Putamen (tissue), 1 donor: ENCODE measurements at regions not wholly inside any gene's neighbourhood (a gene's known extent, or its start where the extent isn't known, plus 50 kb on each side); places are given as distances from the start of the nearest gene placed in this dataset.
"Not testable (repeated sequence)": the region's sequence is repeated elsewhere in the genome, so short reads cannot be mapped to it uniquely, and the experiment has no call there.

Experiments used
- DNase-seq: peaks from one replicate; pipeline ENCODE4 v3.0.0-alpha.2; 2016; ENCODE audit warnings: low spot score

DNA sequence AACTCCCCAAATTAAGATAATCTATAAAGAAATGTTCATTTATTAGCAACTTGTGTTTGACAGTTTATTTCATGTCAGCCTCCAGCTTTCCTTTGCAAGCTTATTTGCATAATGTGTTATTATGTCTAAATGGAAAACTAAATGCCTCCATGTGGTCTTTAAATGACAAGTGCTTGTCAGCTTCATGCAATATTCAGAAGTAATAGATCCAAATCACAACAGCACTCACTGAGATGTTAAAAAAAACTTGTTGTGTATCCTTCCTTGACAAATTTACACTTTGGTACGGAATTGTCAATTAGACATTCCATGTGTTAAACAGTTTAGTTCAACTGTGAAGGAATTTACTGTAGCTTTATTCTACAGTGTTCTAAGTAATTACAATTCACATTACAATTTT, 124.4 kb upstream of the PTBP2 start:
- DNase-seq: no peak

- DNase-seq: peak; percentile 86
These were observed 123.0 kb upstream of the PTBP2 start for GRCh38 chr1:96598416-96599168.

DNA sequence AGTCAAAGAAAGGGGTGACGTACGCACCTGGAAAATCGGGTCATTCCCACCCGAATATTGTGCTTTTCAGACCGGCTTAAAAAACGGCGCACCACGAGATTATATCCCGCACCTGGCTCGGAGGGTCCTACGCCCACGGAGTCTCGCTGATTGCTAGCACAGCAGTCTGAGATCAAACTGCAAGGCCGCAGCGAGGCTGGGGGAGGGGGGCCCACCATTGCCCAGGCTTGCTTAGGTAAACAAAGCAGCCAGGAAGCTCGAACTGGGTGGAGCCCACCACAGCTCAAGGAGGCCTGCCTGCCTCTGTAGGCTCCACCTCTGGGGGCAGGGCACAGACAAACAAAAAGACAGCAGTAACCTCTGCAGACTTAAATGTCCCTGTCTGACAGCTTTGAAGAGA, 117.0 kb upstream of the PTBP2 start:
- not testable (repeated sequence) for DNase-seq

GRCh38 chr1:96617375-96617774, 104.2 kb upstream of the PTBP2 start:
- not testable (repeated sequence) for DNase-seq

DNA sequence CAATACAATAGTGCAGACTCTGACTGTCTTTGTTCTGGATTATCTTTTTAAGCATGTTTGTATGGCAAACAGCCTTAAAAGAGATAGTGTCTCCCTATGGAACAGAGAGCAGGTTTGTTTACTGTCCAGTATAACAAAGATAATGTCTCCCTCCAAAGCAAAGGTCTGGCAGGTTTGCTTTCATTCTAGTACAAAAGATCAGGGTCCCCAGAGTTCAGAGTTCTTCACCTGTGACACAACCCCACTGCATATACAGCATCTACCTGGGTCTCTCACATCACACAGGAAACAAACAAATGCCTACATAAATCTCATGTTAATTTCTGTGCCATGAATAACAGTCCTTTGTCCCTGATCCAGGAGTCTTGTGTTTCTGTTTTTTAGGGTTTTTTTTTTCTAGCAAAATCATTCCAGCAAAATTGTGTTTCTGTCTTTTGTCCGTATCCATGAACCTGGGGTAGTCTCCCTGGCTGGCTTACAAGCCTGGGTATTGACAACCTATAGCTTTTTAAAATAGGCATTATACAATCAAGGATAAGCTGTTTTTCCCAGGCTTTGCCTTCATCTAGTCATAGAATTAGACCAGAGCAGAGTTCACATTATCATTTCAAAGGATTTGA, 89.4 kb upstream of the PTBP2 start:
- no peak for DNase-seq

DNA sequence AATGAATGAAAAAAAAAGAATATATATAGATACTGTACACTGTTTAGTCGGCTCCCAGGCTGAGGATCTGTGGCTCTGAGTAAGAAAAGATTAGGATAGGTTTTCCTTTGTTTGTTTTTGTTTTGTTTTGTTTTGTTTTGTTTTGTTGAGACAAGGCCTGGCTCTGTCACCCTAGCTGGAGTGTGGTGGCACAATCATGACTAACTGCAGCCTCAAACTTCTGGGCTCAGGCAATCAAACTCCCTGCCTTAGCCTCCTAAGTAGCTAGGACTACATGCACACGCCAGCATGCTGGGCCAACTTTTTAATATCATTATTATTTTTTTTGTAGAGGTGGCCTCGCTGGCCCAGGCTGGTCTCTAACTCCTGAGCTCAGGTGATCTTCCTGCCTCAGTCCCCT, 87.9 kb upstream of the PTBP2 start:
- no peak for DNase-seq

- DNase-seq: no peak
These were observed 86.7 kb upstream of the PTBP2 start for GRCh38 chr1:96634883-96635282.

DNA sequence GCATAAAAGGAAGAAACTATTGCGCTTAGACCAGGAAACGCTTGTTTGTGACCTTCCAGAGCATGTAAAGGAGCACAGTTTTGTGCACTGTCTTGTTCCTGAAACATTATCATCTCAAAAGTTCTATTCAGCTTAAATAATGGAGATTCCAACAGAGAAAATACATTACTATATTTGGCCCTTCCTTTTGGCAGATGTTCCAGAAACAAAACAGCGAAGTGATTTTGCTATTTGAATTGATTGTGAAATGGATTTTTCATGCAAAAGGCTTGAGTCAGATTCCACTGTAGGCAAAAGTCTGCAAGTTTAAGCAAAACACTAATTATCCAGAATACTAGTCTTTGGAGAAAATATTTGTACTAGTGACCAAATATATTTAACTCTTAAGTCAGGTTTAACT, 80.3 kb upstream of the PTBP2 start:
- no peak for DNase-seq

DNA sequence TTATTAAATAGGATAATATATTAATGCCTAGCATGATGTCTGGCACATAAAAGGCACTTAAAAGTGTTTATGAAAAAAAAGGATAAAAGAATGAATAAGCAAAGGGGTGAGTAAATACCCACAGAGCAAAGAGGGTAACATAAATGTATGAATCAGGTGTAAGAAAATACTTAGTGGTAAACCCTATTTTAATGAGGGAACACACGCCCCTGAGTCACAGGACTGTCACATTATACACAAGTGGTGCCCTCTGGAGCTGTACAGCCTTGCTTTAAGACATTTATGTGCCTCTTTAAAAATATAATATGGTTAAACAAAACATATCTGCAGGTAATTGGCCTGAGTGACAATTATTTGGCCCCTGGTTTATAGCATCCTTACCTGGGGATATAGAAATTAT, 78.1 kb upstream of the PTBP2 start:
- DNase-seq: no peak

DNA sequence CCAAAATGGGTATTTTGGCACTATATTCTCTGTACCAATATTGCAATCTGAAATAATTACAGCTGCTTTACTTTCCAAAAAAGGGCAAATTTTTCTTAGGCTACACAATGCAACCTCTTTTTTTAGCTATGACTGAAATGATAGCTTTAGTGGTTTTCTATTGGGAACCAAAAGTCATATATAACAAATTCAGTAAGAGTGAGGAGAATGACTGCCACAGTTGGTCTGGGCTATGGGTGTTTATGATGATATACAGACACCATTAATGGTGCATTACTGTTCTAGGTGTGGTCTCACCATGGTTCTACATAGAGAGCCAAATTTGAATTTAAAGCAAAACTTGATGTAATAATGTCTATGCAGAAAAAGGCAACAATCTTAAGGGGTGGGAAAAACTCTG, 72.3 kb upstream of the PTBP2 start:
- DNase-seq: no peak

- no peak for DNase-seq
These were observed 70.1 kb upstream of the PTBP2 start for GRCh38 chr1:96651517-96651916.

DNA sequence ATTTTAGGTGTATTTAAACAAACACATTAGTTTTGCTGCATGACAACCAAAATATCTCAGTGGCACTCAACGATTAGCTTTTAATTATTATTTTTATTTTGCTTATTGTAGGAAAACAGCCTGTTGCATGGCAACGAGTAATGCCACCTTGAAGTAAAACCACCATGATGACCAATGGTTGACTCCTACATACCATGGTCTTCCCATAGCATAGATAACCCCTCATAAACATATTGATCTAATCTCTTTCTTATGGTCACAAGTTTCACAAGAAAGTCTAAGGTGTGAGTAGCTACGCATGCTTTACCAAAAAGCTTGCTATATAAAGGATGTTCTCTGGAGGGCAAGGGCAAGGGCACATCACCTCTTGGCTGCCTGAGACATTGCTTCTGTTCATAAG, 61.5 kb upstream of the PTBP2 start:
- DNase-seq: no peak

DNA sequence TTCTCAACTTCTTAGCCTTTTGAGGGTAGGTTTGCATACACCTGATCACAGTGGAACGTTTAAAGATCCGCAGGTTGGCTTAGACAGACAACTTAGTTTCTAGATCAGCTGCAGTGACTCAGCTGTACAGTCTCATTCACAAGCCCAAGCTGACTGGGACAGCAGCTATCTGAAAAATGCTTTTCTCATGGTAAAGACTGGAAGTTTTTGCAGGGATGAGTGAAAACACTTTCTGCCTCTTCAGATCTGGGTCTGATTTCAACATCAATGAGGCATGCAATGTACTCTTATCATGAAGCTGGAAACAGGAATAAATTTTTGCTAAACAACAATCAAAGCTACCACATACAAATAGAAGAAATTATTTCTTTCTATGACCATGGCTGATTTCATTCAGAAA, 61.1 kb upstream of the PTBP2 start:
- DNase-seq: no peak
